ENCODE measurements at regions not wholly inside any gene's neighbourhood (a gene's known extent, or its start where the extent isn't known, plus 50 kb on each side); places are given as distances from the start of the nearest gene placed in this dataset.

DNA sequence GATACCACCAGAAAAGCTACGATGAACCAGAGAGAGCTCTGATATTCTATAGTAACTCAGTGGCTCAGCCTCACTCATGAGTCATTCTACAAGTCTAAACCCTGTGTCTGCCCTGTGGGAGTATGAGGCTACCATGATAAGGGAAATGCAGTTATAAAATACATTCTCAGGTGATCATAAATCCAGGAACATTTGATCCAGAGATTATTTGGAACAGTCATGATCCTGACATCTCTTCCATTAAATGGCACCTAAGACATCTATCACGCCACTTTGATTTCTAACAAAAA lies 202.6 kb upstream of the RASSF8 start:
- no peak for DNase-seq (ENCODE audit: low spot score)
- intact Hi-C loops (cut with micrococcal nuclease; ENCODE audit: unreplicated experiment): no loop called here
- no peaks in the 10 kb centered on the region for H3K9me2 ChIP-seq (ENCODE audit: insufficient read depth, low read length)
- no peaks in the 10 kb centered on the region for H3K4me1 ChIP-seq (ENCODE audit: insufficient read depth, low read length, poor library complexity, severe bottlenecking)
- H3K36me3 ChIP-seq (ENCODE audit: insufficient read depth, low read length): no peaks in the 10 kb centered on the region
- H3K79me2 ChIP-seq (ENCODE audit: insufficient read depth, low read depth, low read length): no peaks in the 10 kb centered on the region
- no peak for TF ChIP-seq EZH2phosphoT487 (IDR thresholded peaks at IDR 0.05; ENCODE audit: borderline replicate concordance, low read depth, low read length)
- TF ChIP-seq, protein P1, sequence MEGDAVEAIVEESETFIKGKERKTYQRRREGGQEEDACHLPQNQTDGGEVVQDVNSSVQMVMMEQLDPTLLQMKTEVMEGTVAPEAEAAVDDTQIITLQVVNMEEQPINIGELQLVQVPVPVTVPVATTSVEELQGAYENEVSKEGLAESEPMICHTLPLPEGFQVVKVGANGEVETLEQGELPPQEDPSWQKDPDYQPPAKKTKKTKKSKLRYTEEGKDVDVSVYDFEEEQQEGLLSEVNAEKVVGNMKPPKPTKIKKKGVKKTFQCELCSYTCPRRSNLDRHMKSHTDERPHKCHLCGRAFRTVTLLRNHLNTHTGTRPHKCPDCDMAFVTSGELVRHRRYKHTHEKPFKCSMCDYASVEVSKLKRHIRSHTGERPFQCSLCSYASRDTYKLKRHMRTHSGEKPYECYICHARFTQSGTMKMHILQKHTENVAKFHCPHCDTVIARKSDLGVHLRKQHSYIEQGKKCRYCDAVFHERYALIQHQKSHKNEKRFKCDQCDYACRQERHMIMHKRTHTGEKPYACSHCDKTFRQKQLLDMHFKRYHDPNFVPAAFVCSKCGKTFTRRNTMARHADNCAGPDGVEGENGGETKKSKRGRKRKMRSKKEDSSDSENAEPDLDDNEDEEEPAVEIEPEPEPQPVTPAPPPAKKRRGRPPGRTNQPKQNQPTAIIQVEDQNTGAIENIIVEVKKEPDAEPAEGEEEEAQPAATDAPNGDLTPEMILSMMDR (conservative IDR thresholded peaks at IDR 0.05; ENCODE audit: low read length): no peak
- POLR2A ChIA-PET: interaction anchor here (0.7 to 1.1 kb wide), 4 partner anchors 12 to 1650 kb away, joined by 3 to 5 read pairs (median 4); no protein-coding TSS in a partner anchor
- H3K4me2 ChIP-seq (ENCODE audit: low read length): no peak overlapping the region
- no peaks in the 10 kb centered on the region for H4K20me1 ChIP-seq (ENCODE audit: insufficient read depth, low read length)
- no peak overlapping the region for H3K4me3 ChIP-seq (ENCODE audit: low read depth, low read length, poor library complexity, severe bottlenecking)
- no peak overlapping the region for H3K27ac ChIP-seq (ENCODE audit: low read depth, low read length, poor library complexity, severe bottlenecking)
- CTCF ChIA-PET (ENCODE audit: unreplicated experiment): no interaction called here
- BruUV-seq (replicated peaks): no TSS peak
- no peak overlapping the region for H2AFZ ChIP-seq (ENCODE audit: low read length)
- H3K9me3 ChIP-seq (ENCODE audit: low read length): no peaks in the 10 kb centered on the region

DNA sequence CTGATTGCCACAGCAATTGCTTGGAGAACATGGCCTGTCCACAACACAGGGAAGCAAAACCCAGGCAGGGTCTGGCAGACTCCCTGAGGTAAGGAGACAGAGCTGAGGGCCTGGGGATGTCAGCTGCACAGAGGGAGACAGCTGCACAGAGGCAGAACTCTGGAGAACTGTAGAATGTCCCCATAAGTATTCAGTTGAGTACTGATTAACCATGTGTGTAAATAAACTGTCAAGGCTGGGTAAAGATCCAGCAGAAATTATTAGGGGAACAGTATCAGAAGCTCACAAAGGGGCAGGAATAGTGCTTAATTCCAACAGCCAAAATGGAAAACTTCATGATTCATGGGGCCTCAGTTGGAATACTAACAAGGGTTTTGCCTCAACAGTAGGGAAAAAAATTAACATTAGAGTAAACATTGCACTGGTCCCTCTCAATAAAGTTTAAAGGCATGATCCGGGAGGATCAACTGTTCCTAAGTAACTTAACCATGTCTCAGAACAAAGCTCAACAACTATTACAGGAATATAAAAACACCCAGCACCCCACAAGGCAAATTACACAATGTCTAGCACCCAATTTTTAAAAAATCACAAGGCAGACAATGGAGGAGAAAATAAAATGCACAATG lies 201.3 kb upstream of the RASSF8 start:
- Histone ChIP-seq H3K9me3 (ENCODE audit: low read length) (no peaks in the 10 kb centered on the region), H2AFZ (ENCODE audit: low read length) (no peak overlapping the region), H3K4me1 (ENCODE audit: insufficient read depth, low read length, poor library complexity, severe bottlenecking) (no peaks in the 10 kb centered on the region), H3K27ac (ENCODE audit: low read depth, low read length, poor library complexity, severe bottlenecking) (no peak overlapping the region), H3K9me2 (ENCODE audit: insufficient read depth, low read length) (no peaks in the 10 kb centered on the region), H3K79me2 (ENCODE audit: insufficient read depth, low read depth, low read length) (no peaks in the 10 kb centered on the region), H3K36me3 (ENCODE audit: insufficient read depth, low read length) (no peaks in the 10 kb centered on the region), H3K4me2 (ENCODE audit: low read length) (no peak overlapping the region), H4K20me1 (ENCODE audit: insufficient read depth, low read length) (no peaks in the 10 kb centered on the region), H3K4me3 (ENCODE audit: low read depth, low read length, poor library complexity, severe bottlenecking) (no peak overlapping the region)
- no TSS peak for BruUV-seq (replicated peaks)
- intact Hi-C loops (cut with micrococcal nuclease; ENCODE audit: unreplicated experiment): no loop called here
- TF ChIP-seq, protein P1 (conservative IDR thresholded peaks at IDR 0.05; ENCODE audit: low read length): no peak
- no peak for TF ChIP-seq EZH2phosphoT487 (IDR thresholded peaks at IDR 0.05; ENCODE audit: borderline replicate concordance, low read depth, low read length)
- POLR2A ChIA-PET: interaction anchor here (0.6 to 1.1 kb wide), 3 partner anchors 13 to 1624 kb away, joined by 3 to 5 read pairs (median 4); no protein-coding TSS in a partner anchor
- no peak for DNase-seq (ENCODE audit: low spot score)
- CTCF ChIA-PET (ENCODE audit: unreplicated experiment): no interaction called here

DNA sequence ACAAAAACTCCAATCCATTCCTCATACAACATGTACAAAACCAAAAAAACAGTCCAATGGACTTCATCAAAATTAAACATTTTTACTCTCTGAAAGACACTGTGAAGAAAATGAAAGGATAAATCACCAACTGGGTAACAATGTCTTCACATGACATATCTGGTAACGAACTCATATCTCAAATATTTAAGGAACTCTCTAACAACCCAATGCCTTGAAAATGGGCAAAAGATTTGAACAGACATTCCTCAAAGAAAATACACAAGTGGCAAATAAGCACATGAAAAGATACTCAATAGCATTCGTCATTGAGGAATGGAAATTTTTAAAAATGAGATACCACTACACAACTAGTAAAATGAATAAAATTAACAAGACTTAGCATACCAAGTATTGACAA lies 198.7 kb upstream of the RASSF8 start:
- CTCF ChIA-PET (ENCODE audit: unreplicated experiment): no interaction called here
- no peak overlapping the region for H3K4me3 ChIP-seq (ENCODE audit: low read depth, low read length, poor library complexity, severe bottlenecking)
- intact Hi-C loops (cut with micrococcal nuclease; ENCODE audit: unreplicated experiment): no loop called here
- H2AFZ ChIP-seq (ENCODE audit: low read length): no peak overlapping the region
- H4K20me1 ChIP-seq (ENCODE audit: insufficient read depth, low read length): no peaks in the 10 kb centered on the region
- H3K79me2 ChIP-seq (ENCODE audit: insufficient read depth, low read depth, low read length): no peaks in the 10 kb centered on the region
- no TSS peak for BruUV-seq (replicated peaks)
- POLR2A ChIA-PET: no interaction called here
- TF ChIP-seq EZH2phosphoT487 (IDR thresholded peaks at IDR 0.05; ENCODE audit: borderline replicate concordance, low read depth, low read length): no peak
- TF ChIP-seq, protein P1 (conservative IDR thresholded peaks at IDR 0.05; ENCODE audit: low read length): no peak
- no peak overlapping the region for H3K4me2 ChIP-seq (ENCODE audit: low read length)
- H3K9me2 ChIP-seq (ENCODE audit: insufficient read depth, low read length): no peaks in the 10 kb centered on the region
- no peaks in the 10 kb centered on the region for H3K36me3 ChIP-seq (ENCODE audit: insufficient read depth, low read length)
- H3K27ac ChIP-seq (ENCODE audit: low read depth, low read length, poor library complexity, severe bottlenecking): no peak overlapping the region
- no peak for DNase-seq (ENCODE audit: low spot score)
- H3K4me1 ChIP-seq (ENCODE audit: insufficient read depth, low read length, poor library complexity, severe bottlenecking): no peaks in the 10 kb centered on the region
- H3K9me3 ChIP-seq (ENCODE audit: low read length): no peaks in the 10 kb centered on the region
